Left kidney (tissue), 1 donor: ENCODE measurements at regions not wholly inside any gene's neighbourhood (a gene's known extent, or its start where the extent isn't known, plus 50 kb on each side); places are given as distances from the start of the nearest gene placed in this dataset.

Source experiments
- DNase-seq: peaks from one replicate; pipeline ENCODE4 v3.0.0-alpha.2; 2013

GRCh38 chrX:79300856-79301255 is 66.3 kb downstream of the ITM2A start:
- no peak for DNase-seq

DNA sequence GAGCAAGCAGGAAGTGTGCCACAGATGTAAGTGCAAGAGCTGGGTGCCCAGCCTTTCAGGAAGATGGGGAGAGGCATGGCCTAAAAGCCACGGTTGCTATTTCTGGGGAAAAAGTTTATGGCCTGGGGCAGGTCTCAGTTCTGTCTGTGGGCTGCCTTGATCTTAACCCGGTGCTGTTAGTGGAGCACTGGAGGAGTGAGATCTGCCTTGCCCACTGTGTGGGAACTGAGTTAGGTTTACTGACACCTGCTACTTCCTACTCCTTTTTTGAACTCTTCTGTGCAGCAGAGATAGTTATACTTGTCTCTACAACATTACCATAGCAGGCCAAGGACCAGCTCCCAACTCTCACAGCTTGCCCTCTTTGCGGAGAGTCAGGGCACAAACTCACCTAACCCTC is 76.5 kb downstream of the ITM2A start:
- no peak for DNase-seq

- DNase-seq = no peak
These were observed 78.4 kb downstream of the ITM2A start for GRCh38 chrX:79288733-79289132.

- no peak for DNase-seq
These were observed 79.4 kb downstream of the ITM2A start for GRCh38 chrX:79287724-79288123.

DNA sequence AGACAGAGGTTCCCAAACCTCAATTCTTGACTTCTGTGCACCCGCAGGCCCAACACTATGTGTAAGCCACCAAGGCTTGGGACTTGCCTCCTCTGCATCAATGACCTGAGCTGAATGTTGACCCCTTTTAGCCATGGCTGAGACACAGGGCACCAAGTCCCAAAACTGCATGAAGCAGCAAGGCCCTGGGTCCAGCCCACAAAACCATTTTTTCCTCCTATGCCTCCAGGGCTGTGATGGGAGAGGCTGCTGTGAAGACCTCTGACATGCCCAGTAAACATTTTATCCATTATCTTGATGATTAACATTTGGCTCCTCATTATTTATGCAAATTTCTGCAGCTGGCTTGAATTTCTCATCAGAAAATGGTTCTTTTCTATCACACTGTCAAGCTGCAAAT is 85.4 kb downstream of the ITM2A start:
- no peak for DNase-seq

DNA sequence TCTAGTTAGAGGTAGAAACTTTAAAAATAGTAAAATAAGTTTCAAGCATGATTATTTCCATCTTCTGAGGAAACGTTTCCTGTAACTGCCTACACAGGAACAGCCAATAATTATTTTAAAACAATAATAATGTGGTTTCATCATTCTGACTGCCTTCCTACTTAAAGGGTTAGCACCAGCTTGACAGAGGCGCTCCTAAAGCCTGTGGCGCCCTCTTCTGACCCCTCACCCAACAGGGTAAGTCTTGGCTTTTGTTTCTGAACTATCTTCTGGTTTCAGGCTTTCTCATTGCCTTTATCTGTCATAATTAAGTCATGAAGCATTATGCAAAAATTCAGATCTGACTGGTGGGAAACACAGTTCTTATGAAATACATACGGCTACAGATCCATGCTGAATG is 96.7 kb downstream of the ITM2A start:
- peak; percentile 3 for DNase-seq

DNA sequence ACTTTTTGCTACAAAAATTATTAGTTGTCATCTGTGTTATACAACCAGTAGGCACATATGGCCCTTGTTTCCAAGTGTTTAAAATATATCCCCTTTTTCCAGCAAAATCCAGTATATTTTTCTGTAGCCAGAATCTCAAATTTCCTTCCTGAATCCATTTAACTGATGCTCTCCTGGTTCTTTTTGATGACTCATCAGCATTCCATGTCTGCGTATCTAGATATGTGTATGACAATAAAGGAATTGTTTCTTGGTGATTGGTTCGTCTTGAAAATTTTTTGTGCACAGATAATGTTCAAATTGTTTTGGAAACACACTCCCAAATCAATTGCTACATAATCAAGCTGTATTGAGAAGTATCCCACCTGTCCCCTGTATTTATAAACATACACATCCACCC is 98.3 kb downstream of the ITM2A start:
- no peak for DNase-seq

DNA sequence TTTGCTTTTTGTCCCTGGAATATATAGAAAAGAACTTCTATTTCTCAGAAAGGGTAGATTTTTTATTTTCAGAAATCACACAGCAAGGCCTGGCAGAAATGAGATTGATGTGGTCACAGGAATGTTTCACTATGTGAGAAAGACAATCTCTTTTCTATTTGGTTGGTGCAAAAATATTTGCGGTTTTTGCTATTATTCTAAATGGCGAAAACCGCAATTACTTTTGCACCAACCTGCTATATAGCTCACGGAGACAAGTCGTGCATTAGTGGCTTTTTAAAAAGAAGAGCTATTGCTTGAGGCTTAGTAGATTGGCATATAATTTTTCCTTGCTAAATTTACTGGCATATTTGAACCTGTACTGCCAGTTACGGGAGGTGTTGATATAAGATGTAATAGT is 100.4 kb downstream of the ITM2A start:
- no peak for DNase-seq

DNA sequence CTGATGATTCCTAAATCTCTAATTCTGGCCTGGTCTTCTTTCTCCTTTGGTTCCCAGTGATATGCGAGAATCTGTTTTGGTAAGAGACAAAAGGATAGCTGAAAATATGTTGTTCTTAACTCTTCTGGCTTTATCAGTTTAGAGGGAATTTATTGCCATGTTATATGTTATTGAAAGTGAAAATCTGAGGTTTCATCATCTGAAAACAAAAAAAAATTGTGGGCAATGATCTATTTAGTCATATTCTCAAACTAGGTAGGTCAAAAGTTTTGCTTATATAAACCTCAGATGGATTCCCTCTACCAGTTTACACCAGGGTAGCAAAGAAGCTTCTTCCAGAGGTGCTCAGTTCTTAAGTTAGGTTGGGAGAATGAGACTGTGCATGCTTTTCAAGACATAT is 103.6 kb downstream of the ITM2A start:
- DNase-seq = no peak

GRCh38 chrX:79259073-79259689 is 108.0 kb downstream of the ITM2A start:
- DNase-seq = no peak

- no peak for DNase-seq
These were observed 99.2 kb downstream of the GPR174 start for GRCh38 chrX:79243691-79244090.

GRCh38 chrX:79235899-79236298 is 91.4 kb downstream of the GPR174 start:
- no peak for DNase-seq

GRCh38 chrX:79231662-79232061 is 87.2 kb downstream of the GPR174 start:
- DNase-seq = no peak
